ENCODE measurements at regions not wholly inside any gene's neighbourhood (a gene's known extent, or its start where the extent isn't known, plus 50 kb on each side); places are given as distances from the start of the nearest gene placed in this dataset.

GRCh38 chr13:50421473-50422130 lies 406.4 kb downstream of the KCNRG start:
- TF ChIP-seq, protein P1, sequence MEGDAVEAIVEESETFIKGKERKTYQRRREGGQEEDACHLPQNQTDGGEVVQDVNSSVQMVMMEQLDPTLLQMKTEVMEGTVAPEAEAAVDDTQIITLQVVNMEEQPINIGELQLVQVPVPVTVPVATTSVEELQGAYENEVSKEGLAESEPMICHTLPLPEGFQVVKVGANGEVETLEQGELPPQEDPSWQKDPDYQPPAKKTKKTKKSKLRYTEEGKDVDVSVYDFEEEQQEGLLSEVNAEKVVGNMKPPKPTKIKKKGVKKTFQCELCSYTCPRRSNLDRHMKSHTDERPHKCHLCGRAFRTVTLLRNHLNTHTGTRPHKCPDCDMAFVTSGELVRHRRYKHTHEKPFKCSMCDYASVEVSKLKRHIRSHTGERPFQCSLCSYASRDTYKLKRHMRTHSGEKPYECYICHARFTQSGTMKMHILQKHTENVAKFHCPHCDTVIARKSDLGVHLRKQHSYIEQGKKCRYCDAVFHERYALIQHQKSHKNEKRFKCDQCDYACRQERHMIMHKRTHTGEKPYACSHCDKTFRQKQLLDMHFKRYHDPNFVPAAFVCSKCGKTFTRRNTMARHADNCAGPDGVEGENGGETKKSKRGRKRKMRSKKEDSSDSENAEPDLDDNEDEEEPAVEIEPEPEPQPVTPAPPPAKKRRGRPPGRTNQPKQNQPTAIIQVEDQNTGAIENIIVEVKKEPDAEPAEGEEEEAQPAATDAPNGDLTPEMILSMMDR (IDR thresholded peaks at IDR 0.05): no peak
- TF ChIP-seq POLR2A (IDR thresholded peaks at IDR 0.05) (no peak), EP300 (IDR thresholded peaks at IDR 0.05) (no peak)

Data from ovary (tissue), 3 donors.